ENCODE measurements at regions not wholly inside any gene's neighbourhood (a gene's known extent, or its start where the extent isn't known, plus 50 kb on each side); places are given as distances from the start of the nearest gene placed in this dataset.

GRCh38 chr1:219289171-219289570 is 115.5 kb downstream of the LYPLAL1 start:
- Histone ChIP-seq H4K5ac (ENCODE audit: insufficient read length, low read depth, low read length) (no peak overlapping the region), H3K79me2 (ENCODE audit: control insufficient read depth in 1 of 2, insufficient read depth in 2 of 2, low read length in 2 of 2) (no peaks in the 10 kb centered on the region), H2BK5ac (ENCODE audit: low read depth, low read length) (no peak overlapping the region), H3K9ac (replicated peaks in 1 of 4; ENCODE audit: extremely low read depth in 1 of 4, low read depth in 3 of 4, low read length in 3 of 4) (no peak overlapping the region), H3K23ac (ENCODE audit: insufficient read length) (no peak overlapping the region), H3K23me2 (ENCODE audit: low read depth, low read length) (no peaks in the 10 kb centered on the region), H3K14ac (ENCODE audit: insufficient read length) (no peak overlapping the region), H3K18ac (ENCODE audit: extremely low read depth, low read length) (no peak overlapping the region), H3K27ac (ENCODE audit: low read depth, low read length) (no peak overlapping the region), H3K36me3 (ENCODE audit: control insufficient read depth in 2 of 4, insufficient read depth in 4 of 4, low read length in 3 of 4) (no peaks in the 10 kb centered on the region), H3K4me2 (ENCODE audit: insufficient read depth in 1 of 2, low read depth in 2 of 2, low read length in 2 of 2) (no peak overlapping the region), H4K91ac (replicated peaks; ENCODE audit: insufficient read length, low read length) (no peak overlapping the region), H3K4me1 (replicated peaks in 1 of 4; ENCODE audit: control insufficient read depth in 3 of 4, insufficient read depth in 4 of 4, low read length in 3 of 4) (no peaks in the 10 kb centered on the region), H2AFZ (ENCODE audit: low read length) (no peak overlapping the region), H3K4me3 (ENCODE audit: extremely low read depth in 1 of 4, insufficient read depth in 2 of 4, low read depth in 3 of 4, low read length in 4 of 4) (no peak overlapping the region), H3K56ac (replicated peaks; ENCODE audit: insufficient read length, low read depth, low read length) (no peak overlapping the region), H3K4ac (replicated peaks; ENCODE audit: insufficient read length, low read depth, low read length) (no peak overlapping the region), H2AK5ac (ENCODE audit: low read depth, low read length) (no peak overlapping the region), H2BK120ac (replicated peaks; ENCODE audit: low read depth, low read length) (no peak overlapping the region), H4K8ac (ENCODE audit: extremely low read depth, insufficient read depth, low read length) (no peak overlapping the region), H4K20me1 (replicated peaks in 1 of 2; ENCODE audit: control insufficient read depth in 1 of 2, insufficient read depth in 2 of 2, low read length in 2 of 2) (no peaks in the 10 kb centered on the region), H2BK12ac (ENCODE audit: low read depth, low read length) (no peak overlapping the region), H3K79me1 (ENCODE audit: low read depth, low read length) (no peaks in the 10 kb centered on the region), H3K9me3 (ENCODE audit: insufficient read depth in 2 of 2, low read depth in 1 of 2, low read length in 1 of 2) (no peaks in the 10 kb centered on the region), H2BK20ac (ENCODE audit: low read length) (no peak overlapping the region), H3K27me3 (replicated peaks in 1 of 4; ENCODE audit: control insufficient read depth in 3 of 4, extremely low read depth in 1 of 4, insufficient read depth in 3 of 4, low read length in 3 of 4) (peaks cover 0 to 1% (median 0%) of the 10 kb centered on the region in 4 experiments; a peak in 1 of 7 replicates), H2BK15ac (ENCODE audit: low read length) (no peak overlapping the region)
- ChIA-PET CTCF (ENCODE audit: partially characterized antibody) (no interaction called here), POLR2A (ENCODE audit: partially characterized antibody) (no interaction called here)
- 69% methylated on average over 6 of the region's 6 CpGs; no CpG with 5 or more reads in 1 of the 2 experiments for WGBS, 2 experiments (ENCODE audit: extremely low coverage in 1 of 2, insufficient coverage in 1 of 2, insufficient read length in 1 of 2, insufficient replicate concordance in 2 of 2, low coverage in 1 of 2, low lambda C conversion rate in 2 of 2, missing lambda C conversion rate in 1 of 2)
- FAIRE-seq (no peak), DNase-seq (ENCODE audit: low read depth in 1 of 2, low spot score in 2 of 2) (no peak)
- TF ChIP-seq JUN (IDR thresholded peaks at IDR 0.05; ENCODE audit: low read depth, low read length) (no peak), SAP30 (IDR thresholded peaks at IDR 0.05; ENCODE audit: insufficient read depth, insufficient replicate concordance, low read length) (no peak)
